Uterus (tissue), 2 donors: ENCODE measurements at regions not wholly inside any gene's neighbourhood (a gene's known extent, or its start where the extent isn't known, plus 50 kb on each side); places are given as distances from the start of the nearest gene placed in this dataset.

Source experiments
- CTCF ChIP-seq, 4 experiments: fragments of 200-600 bp in 2 of 4; fragments of 450-650 bp in 2 of 4; sonication (generic) in 2 of 4; IDR thresholded peaks; one replicate each; pipeline ENCODE4 v1.5.1; 2016 to 2019; ENCODE audit warnings: antibody characterized with exemption in 4 of 4, mild to moderate bottlenecking in 2 of 4, moderate library complexity in 1 of 4
- POLR2A ChIP-seq, 2 donors: fragments of 450-650 bp; IDR thresholded peaks; one replicate each; pipeline ENCODE4 v1.6.1; 2016; ENCODE audit warnings: antibody characterized with exemption in 2 of 2, mild to moderate bottlenecking in 1 of 2, moderate library complexity in 1 of 2

GRCh38 chr4:35649011-35649410, 595.3 kb downstream of the ARAP2 start:
- TF ChIP-seq POLR2A (IDR thresholded peaks at IDR 0.05) (no peak), CTCF (IDR thresholded peaks at IDR 0.05) (no peak)
